ENCODE measurements at regions not wholly inside any gene's neighbourhood (a gene's known extent, or its start where the extent isn't known, plus 50 kb on each side); places are given as distances from the start of the nearest gene placed in this dataset.

DNA sequence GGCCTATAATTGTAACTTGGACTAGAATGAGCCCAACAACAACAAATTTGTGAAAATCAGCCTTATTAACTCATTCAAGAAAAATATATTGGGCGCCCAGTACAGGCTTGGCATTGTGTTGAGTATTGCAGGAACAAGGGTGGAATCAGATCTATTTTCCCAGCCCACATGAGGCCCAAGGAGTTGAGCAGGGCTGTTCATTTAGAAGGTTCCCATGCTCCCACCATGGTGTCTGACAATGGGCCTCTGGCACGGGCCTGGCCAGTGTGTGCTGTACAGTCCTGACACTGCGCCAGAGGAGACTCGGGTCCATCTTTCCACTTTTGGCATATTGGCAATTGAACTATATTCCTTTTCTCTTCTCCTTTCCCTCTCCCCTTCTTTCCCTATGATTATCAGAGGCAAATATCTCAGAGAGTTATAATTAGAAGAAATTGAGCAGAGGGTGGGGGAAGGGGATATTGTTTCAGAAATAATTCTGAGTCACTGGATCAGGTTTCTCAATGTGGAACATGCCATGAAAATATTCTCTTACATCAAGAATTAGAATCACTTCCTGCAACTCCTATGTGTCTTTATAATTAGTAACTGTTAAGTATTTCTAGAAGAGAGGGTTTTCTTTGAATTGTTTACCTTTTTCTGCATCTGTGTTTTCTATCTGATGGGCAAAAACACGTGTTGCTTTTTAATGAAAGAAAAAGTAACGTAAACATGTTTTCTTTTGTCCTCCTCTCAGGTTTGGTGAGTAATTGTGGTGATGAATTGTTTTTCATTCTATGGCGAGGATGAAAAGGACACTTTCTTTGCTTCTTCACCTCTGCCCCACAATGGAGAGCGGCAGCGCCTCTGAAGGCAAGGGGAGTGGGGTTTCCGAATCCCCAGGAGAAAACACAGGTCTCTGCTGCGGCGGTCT, 209.4 kb downstream of the FOXA2 start:
- Histone ChIP-seq H3K9me3 (ENCODE audit: severe bottlenecking) (no peaks in the 10 kb centered on the region), H3K27ac (no peak overlapping the region), H3K27me3 (ENCODE audit: insufficient read depth, low read depth, severe bottlenecking) (peaks cover 61% of the 10 kb centered on the region), H3K4me3 (ENCODE audit: low read depth, low read length) (no peak overlapping the region), H3K36me3 (no peaks in the 10 kb centered on the region)
- no peak for DNase-seq
- TF ChIP-seq, protein P1, sequence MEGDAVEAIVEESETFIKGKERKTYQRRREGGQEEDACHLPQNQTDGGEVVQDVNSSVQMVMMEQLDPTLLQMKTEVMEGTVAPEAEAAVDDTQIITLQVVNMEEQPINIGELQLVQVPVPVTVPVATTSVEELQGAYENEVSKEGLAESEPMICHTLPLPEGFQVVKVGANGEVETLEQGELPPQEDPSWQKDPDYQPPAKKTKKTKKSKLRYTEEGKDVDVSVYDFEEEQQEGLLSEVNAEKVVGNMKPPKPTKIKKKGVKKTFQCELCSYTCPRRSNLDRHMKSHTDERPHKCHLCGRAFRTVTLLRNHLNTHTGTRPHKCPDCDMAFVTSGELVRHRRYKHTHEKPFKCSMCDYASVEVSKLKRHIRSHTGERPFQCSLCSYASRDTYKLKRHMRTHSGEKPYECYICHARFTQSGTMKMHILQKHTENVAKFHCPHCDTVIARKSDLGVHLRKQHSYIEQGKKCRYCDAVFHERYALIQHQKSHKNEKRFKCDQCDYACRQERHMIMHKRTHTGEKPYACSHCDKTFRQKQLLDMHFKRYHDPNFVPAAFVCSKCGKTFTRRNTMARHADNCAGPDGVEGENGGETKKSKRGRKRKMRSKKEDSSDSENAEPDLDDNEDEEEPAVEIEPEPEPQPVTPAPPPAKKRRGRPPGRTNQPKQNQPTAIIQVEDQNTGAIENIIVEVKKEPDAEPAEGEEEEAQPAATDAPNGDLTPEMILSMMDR (IDR thresholded peaks at IDR 0.05; ENCODE audit: low read depth, low read length) = no peak

DNA sequence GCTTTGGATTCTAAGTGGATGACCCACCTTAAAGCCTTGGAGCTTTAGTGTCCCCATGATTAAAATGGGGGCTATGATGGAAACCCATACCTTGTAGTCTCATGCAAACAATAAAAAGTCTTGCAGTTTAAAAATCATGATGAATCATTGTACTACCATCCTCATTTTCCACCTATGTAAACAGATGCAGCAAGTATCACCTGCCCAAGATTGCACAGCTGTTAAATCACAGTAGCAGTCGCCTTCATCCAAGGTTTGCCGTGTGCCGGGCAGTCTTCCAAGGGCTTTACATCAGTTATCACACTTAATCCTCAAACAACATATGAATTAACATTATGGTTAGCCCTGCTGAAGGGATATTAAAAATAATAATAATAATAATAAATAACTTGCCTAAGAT, 210.3 kb downstream of the FOXA2 start:
- TF ChIP-seq, protein P1 (IDR thresholded peaks at IDR 0.05; ENCODE audit: low read depth, low read length) = no peak
- no peak overlapping the region for H3K27ac ChIP-seq
- DNase-seq = no peak
- H3K36me3 ChIP-seq = no peaks in the 10 kb centered on the region
- peaks cover 66% of the 10 kb centered on the region for H3K27me3 ChIP-seq (ENCODE audit: insufficient read depth, low read depth, severe bottlenecking)
- no peak overlapping the region for H3K4me3 ChIP-seq (ENCODE audit: low read depth, low read length)
- H3K9me3 ChIP-seq (ENCODE audit: severe bottlenecking) = no peaks in the 10 kb centered on the region

DNA sequence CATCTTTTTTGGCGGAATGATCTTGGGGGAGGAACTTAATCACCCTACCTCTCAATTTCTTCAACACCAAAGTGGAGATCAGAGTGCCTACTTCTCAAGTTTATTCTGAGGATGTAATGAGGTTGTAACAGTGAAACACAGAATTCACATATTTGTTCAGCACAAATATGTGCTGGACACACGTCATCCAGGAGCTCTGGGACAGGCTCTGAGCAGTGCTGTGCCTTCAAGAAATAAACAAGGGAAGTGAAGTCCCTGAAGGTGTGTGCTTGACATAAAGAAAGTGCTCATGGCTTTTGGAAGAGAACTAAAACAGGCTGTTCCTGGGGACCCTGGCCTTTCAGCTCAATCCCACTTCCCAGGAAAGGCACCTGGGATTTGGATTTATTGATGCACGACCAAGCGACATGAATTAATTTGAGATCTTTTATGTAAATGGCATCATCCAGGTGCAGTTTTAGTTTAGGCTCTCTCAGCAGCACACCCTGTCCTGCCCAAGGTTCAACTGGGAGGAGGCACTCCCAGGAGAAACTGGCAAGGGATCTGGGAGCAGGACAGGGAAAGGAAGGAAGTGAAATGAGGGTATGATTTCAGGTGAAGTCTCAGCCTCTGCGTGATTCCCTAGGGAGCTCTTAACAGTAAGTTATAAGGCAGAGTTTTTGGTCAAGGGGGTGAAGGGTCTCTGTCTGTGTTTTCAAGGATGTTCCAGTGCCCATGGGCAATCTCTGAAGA, 211.0 kb downstream of the FOXA2 start:
- H3K27ac ChIP-seq = no peak overlapping the region

DNA sequence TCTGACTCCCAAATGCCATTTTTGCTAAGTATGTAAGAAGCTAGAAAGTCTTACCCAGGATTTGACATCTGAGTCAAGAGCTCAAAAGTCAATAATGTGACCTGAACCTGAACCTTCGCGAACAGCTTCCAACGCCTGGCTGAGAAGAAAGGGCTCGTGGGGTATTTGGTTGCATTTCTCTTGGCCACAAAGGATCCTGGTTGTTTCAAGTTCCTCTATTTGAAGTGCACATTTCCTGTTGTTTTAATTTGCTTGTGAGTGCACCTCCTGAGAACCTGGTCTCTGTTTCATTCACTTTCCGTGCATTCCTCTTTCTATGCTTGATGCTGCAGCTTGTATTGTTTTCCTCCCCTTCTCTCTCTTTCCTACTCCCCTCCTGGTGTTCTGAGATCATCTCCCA, 212.5 kb downstream of the FOXA2 start:
- no peaks in the 10 kb centered on the region for H3K36me3 ChIP-seq
- no peak for DNase-seq
- TF ChIP-seq, protein P1 (IDR thresholded peaks at IDR 0.05; ENCODE audit: low read depth, low read length) = no peak
- H3K4me3 ChIP-seq (ENCODE audit: low read depth, low read length) = no peak overlapping the region
- H3K9me3 ChIP-seq (ENCODE audit: severe bottlenecking) = no peaks in the 10 kb centered on the region
- H3K27me3 ChIP-seq (ENCODE audit: insufficient read depth, low read depth, severe bottlenecking) = peaks cover 60% of the 10 kb centered on the region
- no peak overlapping the region for H3K27ac ChIP-seq

More for the DNA sequence above, 211.0 kb downstream of the FOXA2 start:
- H3K9me3 ChIP-seq (ENCODE audit: severe bottlenecking) = no peaks in the 10 kb centered on the region
- TF ChIP-seq, protein P1 (IDR thresholded peaks at IDR 0.05; ENCODE audit: low read depth, low read length) = no peak
- peaks cover 64% of the 10 kb centered on the region for H3K27me3 ChIP-seq (ENCODE audit: insufficient read depth, low read depth, severe bottlenecking)
- no peak for DNase-seq
- no peaks in the 10 kb centered on the region for H3K36me3 ChIP-seq
- H3K4me3 ChIP-seq (ENCODE audit: low read depth, low read length) = no peak overlapping the region

DNA sequence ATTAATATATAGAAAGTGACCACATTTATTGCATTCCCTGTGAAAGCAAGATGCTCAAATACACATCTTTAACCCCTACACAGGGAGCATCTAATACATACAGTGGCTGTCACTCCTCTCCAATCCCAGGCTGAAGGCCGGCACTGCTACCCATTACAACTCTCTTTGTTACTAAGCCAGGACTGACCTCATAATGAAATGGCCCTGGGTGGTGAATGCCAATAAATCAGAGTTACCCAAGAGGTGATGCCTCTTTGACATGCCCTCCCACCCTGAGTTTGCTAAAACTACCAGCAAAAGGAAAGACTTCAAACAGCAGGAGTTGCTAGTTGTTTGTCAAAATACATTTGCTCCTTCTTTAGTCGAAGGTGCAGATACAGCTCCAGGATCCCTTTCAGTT, 214.2 kb downstream of the FOXA2 start:
- DNase-seq = no peak
- H3K27ac ChIP-seq = no peak overlapping the region
- peaks cover 45% of the 10 kb centered on the region for H3K27me3 ChIP-seq (ENCODE audit: insufficient read depth, low read depth, severe bottlenecking)
- H3K36me3 ChIP-seq = no peaks in the 10 kb centered on the region
- H3K9me3 ChIP-seq (ENCODE audit: severe bottlenecking) = no peaks in the 10 kb centered on the region
- H3K4me3 ChIP-seq (ENCODE audit: low read depth, low read length) = no peak overlapping the region
- TF ChIP-seq, protein P1 (IDR thresholded peaks at IDR 0.05; ENCODE audit: low read depth, low read length) = no peak

Measured in WERI-Rb-1 (cell line).